SU-DHL-6 (cell line): ENCODE measurements at regions not wholly inside any gene's neighbourhood (a gene's known extent, or its start where the extent isn't known, plus 50 kb on each side); places are given as distances from the start of the nearest gene placed in this dataset.

ENCODE experiments used
- H2AFZ ChIP-seq: fragments of 200-600 bp; sonication (generic); 2 replicates; pipeline ENCODE4 v1.6.1; 2014; ENCODE audit warnings: low read depth, mild to moderate bottlenecking, moderate library complexity, mixed read lengths, antibody characterized with exemption, low read length; ENCODE audit not compliant: severe bottlenecking
- H3F3A ChIP-seq: fragments of 200-600 bp; shearing (Covaris generic); 2 replicates; pipeline ENCODE4 v1.6.0; 2016; ENCODE audit warnings: antibody characterized with exemption, mild to moderate bottlenecking; ENCODE audit not compliant: insufficient read depth
- H3K27ac ChIP-seq: fragments of 200-600 bp; sonication (generic); 2 replicates; pipeline ENCODE4 v1.5.1; 2016; ENCODE audit warnings: low read depth, mild to moderate bottlenecking, low read length, moderate library complexity, mixed read lengths
- H3K27me3 ChIP-seq: fragments of 200-600 bp; sonication (generic), shearing (Covaris generic); 2 replicates; pipeline ENCODE4 v1.6.0; 2014; ENCODE audit warnings: mild to moderate bottlenecking, low read length
- H3K36me3 ChIP-seq: fragments of 200-600 bp; sonication (generic); 2 replicates; pipeline ENCODE4 v1.6.1; 2014; ENCODE audit warnings: mild to moderate bottlenecking, low read length, mixed read lengths
- H3K4me2 ChIP-seq: fragments of 300-600, 200-600 bp; shearing (Covaris generic), sonication (generic); 2 replicates; pipeline ENCODE4 v1.6.0; 2014; ENCODE audit warnings: low read length, low read depth, mild to moderate bottlenecking; ENCODE audit not compliant: poor library complexity, severe bottlenecking
- H3K4me3 ChIP-seq: fragments of 200-600 bp; sonication (generic); 2 replicates; pipeline ENCODE4 v1.5.1; 2014; ENCODE audit warnings: antibody characterized with exemption, low read length, mild to moderate bottlenecking, mixed read lengths; ENCODE audit not compliant: insufficient read depth, poor library complexity, severe bottlenecking
- H3K79me2 ChIP-seq: fragments of 200-600 bp; sonication (generic); 2 replicates; pipeline ENCODE4 v1.6.1; 2014; ENCODE audit warnings: mild to moderate bottlenecking, low read length, moderate library complexity; ENCODE audit not compliant: insufficient read depth
- H3K9ac ChIP-seq: fragments of 200-600 bp; sonication (generic); 2 replicates; pipeline ENCODE4 v1.7.0; 2014; ENCODE audit warnings: mild to moderate bottlenecking, low read length
- H3K9me2 ChIP-seq: fragments of 200-600 bp; sonication (generic); replicated peaks from 2 replicates; pipeline ENCODE4 v1.6.1; 2014; ENCODE audit warnings: low read length; ENCODE audit not compliant: insufficient read depth
- H3K9me3 ChIP-seq: fragments of 200-600 bp; sonication (generic); 2 replicates; pipeline ENCODE4 v1.6.1; 2014; ENCODE audit warnings: low read length, mixed read lengths; ENCODE audit not compliant: insufficient read depth
- H4K20me1 ChIP-seq: fragments of 200-600 bp; sonication (generic); 2 replicates; pipeline ENCODE4 v1.6.1; 2014; ENCODE audit warnings: low read depth, mild to moderate bottlenecking, antibody characterized with exemption, low read length, moderate library complexity, mixed read lengths
- EZH2phosphoT487 ChIP-seq: fragments of 200-600 bp; sonication (generic), shearing (Covaris generic); conservative IDR thresholded peaks from 2 replicates; pipeline ENCODE4 v1.6.1; 2018; ENCODE audit warnings: mild to moderate bottlenecking, antibody characterized with exemption, low read length, moderate library complexity, mixed read lengths
- TF ChIP-seq, protein P1 (sequence below): fragments of 200-600 bp; sonication (generic); IDR thresholded peaks from one replicate; pipeline ENCODE4 v1.5.1; 2017; ENCODE audit warnings: antibody characterized with exemption, mild to moderate bottlenecking, low read length, moderate library complexity; ENCODE audit not compliant: insufficient read depth, poor library complexity, severe bottlenecking

DNA sequence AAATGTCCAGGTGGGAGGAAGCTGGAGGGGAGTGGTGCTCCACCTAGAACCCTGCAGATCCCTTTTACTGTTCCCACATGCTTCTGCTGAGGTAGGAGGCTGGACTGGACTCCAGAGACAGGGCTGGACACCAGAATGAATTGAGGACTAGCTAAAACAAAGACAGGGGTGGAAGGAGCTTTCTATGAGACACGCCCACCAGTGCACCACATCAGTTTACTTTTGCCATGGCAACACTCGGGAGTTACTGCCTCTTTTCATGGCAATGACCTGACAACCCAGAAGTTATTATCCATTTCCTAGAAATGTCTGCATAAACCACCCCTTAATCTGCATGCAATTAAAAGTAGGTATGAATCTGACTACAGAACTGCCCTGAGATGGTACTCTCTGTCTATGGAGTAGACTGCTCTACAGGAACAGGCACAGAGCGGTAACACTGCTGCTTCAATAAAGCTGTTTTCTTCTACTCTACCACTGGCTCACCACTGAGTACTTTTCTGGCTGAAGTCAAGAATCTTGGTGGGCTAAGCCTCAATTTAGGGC lies 211.7 kb downstream of the TFAP2C start:
- H3K9ac ChIP-seq: no peak overlapping the region
- H3K27ac ChIP-seq: no peak overlapping the region
- TF ChIP-seq, protein P1, sequence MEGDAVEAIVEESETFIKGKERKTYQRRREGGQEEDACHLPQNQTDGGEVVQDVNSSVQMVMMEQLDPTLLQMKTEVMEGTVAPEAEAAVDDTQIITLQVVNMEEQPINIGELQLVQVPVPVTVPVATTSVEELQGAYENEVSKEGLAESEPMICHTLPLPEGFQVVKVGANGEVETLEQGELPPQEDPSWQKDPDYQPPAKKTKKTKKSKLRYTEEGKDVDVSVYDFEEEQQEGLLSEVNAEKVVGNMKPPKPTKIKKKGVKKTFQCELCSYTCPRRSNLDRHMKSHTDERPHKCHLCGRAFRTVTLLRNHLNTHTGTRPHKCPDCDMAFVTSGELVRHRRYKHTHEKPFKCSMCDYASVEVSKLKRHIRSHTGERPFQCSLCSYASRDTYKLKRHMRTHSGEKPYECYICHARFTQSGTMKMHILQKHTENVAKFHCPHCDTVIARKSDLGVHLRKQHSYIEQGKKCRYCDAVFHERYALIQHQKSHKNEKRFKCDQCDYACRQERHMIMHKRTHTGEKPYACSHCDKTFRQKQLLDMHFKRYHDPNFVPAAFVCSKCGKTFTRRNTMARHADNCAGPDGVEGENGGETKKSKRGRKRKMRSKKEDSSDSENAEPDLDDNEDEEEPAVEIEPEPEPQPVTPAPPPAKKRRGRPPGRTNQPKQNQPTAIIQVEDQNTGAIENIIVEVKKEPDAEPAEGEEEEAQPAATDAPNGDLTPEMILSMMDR: no peak
- TF ChIP-seq EZH2phosphoT487: no peak
- no peak overlapping the region for H2AFZ ChIP-seq
- no peak overlapping the region for H3K4me2 ChIP-seq
- no peaks in the 10 kb centered on the region for H3F3A ChIP-seq
- H3K27me3 ChIP-seq: no peaks in the 10 kb centered on the region
- H3K4me3 ChIP-seq: no peak overlapping the region
- H3K9me2 ChIP-seq: no peaks in the 10 kb centered on the region
- H3K36me3 ChIP-seq: no peaks in the 10 kb centered on the region
- H3K9me3 ChIP-seq: peaks cover 19% of the 10 kb centered on the region; the same call in 1 of the 2 replicates
- H3K79me2 ChIP-seq: no peaks in the 10 kb centered on the region
- no peaks in the 10 kb centered on the region for H4K20me1 ChIP-seq

DNA sequence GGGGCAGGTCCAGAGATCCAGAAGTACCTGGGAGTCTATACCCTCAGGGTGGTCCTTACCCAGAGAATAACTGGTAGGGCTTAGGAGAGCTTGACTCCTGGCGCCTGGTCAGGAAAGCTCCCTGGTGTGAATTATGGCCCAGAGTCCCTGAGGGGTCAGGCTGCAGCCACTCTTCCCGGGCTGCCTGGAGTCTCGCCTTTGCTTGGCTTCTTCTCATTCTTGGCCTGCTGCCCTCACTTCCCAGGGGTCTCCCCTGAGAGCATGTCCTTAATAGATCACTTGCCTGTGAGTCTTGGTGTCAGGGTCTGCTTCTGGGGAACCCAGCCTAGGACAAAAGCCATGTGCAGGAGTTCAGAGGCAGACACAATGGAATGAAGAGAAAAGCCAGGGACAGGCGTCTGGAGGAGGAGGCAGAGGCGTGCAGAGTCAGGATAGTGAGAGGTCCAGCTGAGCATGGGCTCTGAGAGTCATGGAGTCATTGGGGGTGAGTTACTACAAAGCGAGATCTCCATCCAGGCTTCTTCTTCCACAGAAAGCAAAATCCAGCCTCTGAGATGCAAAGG lies 212.3 kb downstream of the TFAP2C start:
- H2AFZ ChIP-seq: no peak overlapping the region
- no peaks in the 10 kb centered on the region for H3K27me3 ChIP-seq
- H3K9ac ChIP-seq: no peak overlapping the region
- peaks cover 19% of the 10 kb centered on the region; the same call in 1 of the 2 replicates for H3K9me3 ChIP-seq
- no peak overlapping the region for H3K4me3 ChIP-seq
- H3K27ac ChIP-seq: no peak overlapping the region
- H3K4me2 ChIP-seq: no peak overlapping the region
- no peaks in the 10 kb centered on the region for H3F3A ChIP-seq
- no peak for TF ChIP-seq EZH2phosphoT487
- TF ChIP-seq, protein P1: no peak
- no peaks in the 10 kb centered on the region for H3K9me2 ChIP-seq
- H4K20me1 ChIP-seq: no peaks in the 10 kb centered on the region
- H3K79me2 ChIP-seq: no peaks in the 10 kb centered on the region
- H3K36me3 ChIP-seq: no peaks in the 10 kb centered on the region

DNA sequence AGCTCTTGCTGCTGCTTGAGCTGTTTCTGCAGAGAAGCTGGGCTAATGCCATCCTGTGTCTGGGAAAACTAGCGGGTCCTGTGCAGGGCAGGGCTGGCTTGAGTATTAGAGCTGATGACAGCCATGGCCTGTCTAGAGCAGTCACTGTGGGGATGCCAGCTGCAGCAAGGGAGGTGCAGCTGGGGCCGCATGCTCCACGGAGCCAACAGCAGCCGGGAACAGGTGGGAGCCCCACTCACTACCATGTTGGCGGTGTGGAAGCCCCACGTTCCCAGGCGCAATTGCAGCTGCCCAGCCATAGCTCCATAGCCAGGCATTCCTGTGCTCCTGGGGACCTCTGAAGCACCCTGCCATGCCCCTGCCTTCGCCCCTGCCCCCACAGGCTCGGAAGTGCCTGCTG lies 212.9 kb downstream of the TFAP2C start:
- peaks cover 19% of the 10 kb centered on the region; the same call in 1 of the 2 replicates for H3K9me3 ChIP-seq
- no peak overlapping the region for H3K9ac ChIP-seq
- no peaks in the 10 kb centered on the region for H3F3A ChIP-seq
- no peak for TF ChIP-seq EZH2phosphoT487
- TF ChIP-seq, protein P1: no peak
- H3K4me2 ChIP-seq: no peak overlapping the region
- no peaks in the 10 kb centered on the region for H3K9me2 ChIP-seq
- H3K27me3 ChIP-seq: no peaks in the 10 kb centered on the region
- H3K4me3 ChIP-seq: no peak overlapping the region
- H3K27ac ChIP-seq: no peak overlapping the region
- H4K20me1 ChIP-seq: no peaks in the 10 kb centered on the region
- no peaks in the 10 kb centered on the region for H3K36me3 ChIP-seq
- no peak overlapping the region for H2AFZ ChIP-seq
- H3K79me2 ChIP-seq: no peaks in the 10 kb centered on the region
